Stimulated activated CD4-positive, alpha-beta T cell treated with anti-CD3 and anti-CD28 coated beads, TNF-alpha, amount 100 ng/mL, for 48 hours (primary cell): ENCODE measurements at regions not wholly inside any gene's neighbourhood (a gene's known extent, or its start where the extent isn't known, plus 50 kb on each side); places are given as distances from the start of the nearest gene placed in this dataset.

Source experiments
- DNase-seq, 3 donors: peaks; one replicate each; pipeline ENCODE4 v3.0.0-alpha.2; 2020; ENCODE audit warnings: low read depth in 3 of 3

GRCh38 chr5:51034222-51034901 is 348.9 kb upstream of the ISL1 start:
- no peak for DNase-seq

- no peak for DNase-seq
These were observed 343.6 kb upstream of the ISL1 start for GRCh38 chr5:51039424-51040329.

- DNase-seq: no peak
These were observed 339.5 kb upstream of the ISL1 start for GRCh38 chr5:51043745-51044144.

GRCh38 chr5:51047369-51047768 is 335.9 kb upstream of the ISL1 start:
- no peak for DNase-seq

GRCh38 chr5:51053361-51053760 is 329.9 kb upstream of the ISL1 start:
- no peak for DNase-seq

GRCh38 chr5:51060953-51061352 is 322.3 kb upstream of the ISL1 start:
- DNase-seq: no peak

GRCh38 chr5:51072937-51073336 is 310.3 kb upstream of the ISL1 start:
- DNase-seq: no peak

- DNase-seq: no peak
These were observed 300.5 kb upstream of the ISL1 start for GRCh38 chr5:51082741-51083140.

- DNase-seq: no peak
These were observed 291.4 kb upstream of the ISL1 start for GRCh38 chr5:51091816-51092215.

- DNase-seq: no peak
These were observed 287.8 kb upstream of the ISL1 start for GRCh38 chr5:51095486-51095885.

- DNase-seq: no peak
These were observed 286.4 kb upstream of the ISL1 start for GRCh38 chr5:51096859-51097258.

GRCh38 chr5:51099173-51099853 is 283.9 kb upstream of the ISL1 start:
- DNase-seq: no peak

- no peak for DNase-seq
These were observed 278.7 kb upstream of the ISL1 start for GRCh38 chr5:51104556-51104955.

GRCh38 chr5:51109786-51110410 is 273.4 kb upstream of the ISL1 start:
- no peak for DNase-seq

GRCh38 chr5:51131266-51131665 is 252.0 kb upstream of the ISL1 start:
- DNase-seq: no peak

GRCh38 chr5:51138164-51138563 is 245.1 kb upstream of the ISL1 start:
- no peak for DNase-seq

- no peak for DNase-seq
These were observed 234.8 kb upstream of the ISL1 start for GRCh38 chr5:51148437-51148836.

- DNase-seq: no peak
These were observed 227.0 kb upstream of the ISL1 start for GRCh38 chr5:51156222-51156621.

GRCh38 chr5:51156838-51157237 is 226.4 kb upstream of the ISL1 start:
- no peak for DNase-seq

- DNase-seq: no peak
These were observed 224.1 kb upstream of the ISL1 start for GRCh38 chr5:51159164-51159563.

GRCh38 chr5:51159606-51160005 is 223.6 kb upstream of the ISL1 start:
- DNase-seq: no peak

- no peak for DNase-seq
These were observed 221.0 kb upstream of the ISL1 start for GRCh38 chr5:51162245-51162644.
